ENCODE measurements at regions not wholly inside any gene's neighbourhood (a gene's known extent, or its start where the extent isn't known, plus 50 kb on each side); places are given as distances from the start of the nearest gene placed in this dataset.
"Not testable (repeated sequence)": the region's sequence is repeated elsewhere in the genome, so short reads cannot be mapped to it uniquely, and the experiment has no call there.

GRCh38 chr7:85392789-85393188 is 205.9 kb upstream of the SEMA3D start:
- peak; percentile 17 for DNase-seq

- no peak for DNase-seq
Measured at GRCh38 chr7:85392326-85392725, 205.5 kb upstream of the SEMA3D start.

GRCh38 chr7:85386460-85386859 is 199.6 kb upstream of the SEMA3D start:
- no peak for DNase-seq

GRCh38 chr7:85384392-85384791 is 197.5 kb upstream of the SEMA3D start:
- DNase-seq: no peak

GRCh38 chr7:85381212-85381611 is 194.4 kb upstream of the SEMA3D start:
- DNase-seq: no peak

- no peak for DNase-seq
Measured at GRCh38 chr7:85376589-85376988, 189.7 kb upstream of the SEMA3D start.

GRCh38 chr7:85356916-85357315 is 170.1 kb upstream of the SEMA3D start:
- no peak for DNase-seq

- DNase-seq: no peak
Measured at GRCh38 chr7:85343484-85343883, 156.6 kb upstream of the SEMA3D start.

- DNase-seq: no peak
Measured at GRCh38 chr7:85342781-85343180, 155.9 kb upstream of the SEMA3D start.

- no peak for DNase-seq
Measured at GRCh38 chr7:85341973-85342372, 155.1 kb upstream of the SEMA3D start.

- DNase-seq: no peak
Measured at GRCh38 chr7:85341121-85341520, 154.3 kb upstream of the SEMA3D start.

- no peak for DNase-seq
Measured at GRCh38 chr7:85336086-85336485, 149.2 kb upstream of the SEMA3D start.

GRCh38 chr7:85335113-85335512 is 148.3 kb upstream of the SEMA3D start:
- not testable (repeated sequence) for DNase-seq

GRCh38 chr7:85328456-85328998 is 141.7 kb upstream of the SEMA3D start:
- DNase-seq: no peak

- no peak for DNase-seq
Measured at GRCh38 chr7:85324145-85324799, 137.4 kb upstream of the SEMA3D start.

- no peak for DNase-seq
Measured at GRCh38 chr7:85322252-85322651, 135.4 kb upstream of the SEMA3D start.

- DNase-seq: no peak
Measured at GRCh38 chr7:85320699-85321476, 134.0 kb upstream of the SEMA3D start.

GRCh38 chr7:85316489-85316888 is 129.6 kb upstream of the SEMA3D start:
- no peak for DNase-seq

GRCh38 chr7:85310301-85310700 is 123.4 kb upstream of the SEMA3D start:
- no peak for DNase-seq

GRCh38 chr7:85306115-85306514 is 119.3 kb upstream of the SEMA3D start:
- DNase-seq: no peak

- DNase-seq: no peak
Measured at GRCh38 chr7:85294176-85294575, 107.3 kb upstream of the SEMA3D start.

- no peak for DNase-seq
Measured at GRCh38 chr7:85292908-85293576, 106.2 kb upstream of the SEMA3D start.

GRCh38 chr7:85290269-85290668 is 103.4 kb upstream of the SEMA3D start:
- no peak for DNase-seq

GRCh38 chr7:85289279-85289678 is 102.4 kb upstream of the SEMA3D start:
- DNase-seq: no peak
